ENCODE measurements at regions not wholly inside any gene's neighbourhood (a gene's known extent, or its start where the extent isn't known, plus 50 kb on each side); places are given as distances from the start of the nearest gene placed in this dataset.

GRCh38 chr20:57814529-57814928, 104.7 kb upstream of the PMEPA1 start:
- no peak for TF ChIP-seq EZH2 (IDR thresholded peaks at IDR 0.05; ENCODE audit: low read length)
- TF ChIP-seq CTCF (optimal IDR thresholded peaks at IDR 0.05 in 1 of 3, IDR thresholded peaks at IDR 0.05 in 1 of 3, conservative IDR thresholded peaks at IDR 0.05 in 1 of 3; ENCODE audit: extremely low read depth in 1 of 3, insufficient read depth in 2 of 3, low read length in 3 of 3): no peak
